ENCODE measurements at regions not wholly inside any gene's neighbourhood (a gene's known extent, or its start where the extent isn't known, plus 50 kb on each side); places are given as distances from the start of the nearest gene placed in this dataset.

DNA sequence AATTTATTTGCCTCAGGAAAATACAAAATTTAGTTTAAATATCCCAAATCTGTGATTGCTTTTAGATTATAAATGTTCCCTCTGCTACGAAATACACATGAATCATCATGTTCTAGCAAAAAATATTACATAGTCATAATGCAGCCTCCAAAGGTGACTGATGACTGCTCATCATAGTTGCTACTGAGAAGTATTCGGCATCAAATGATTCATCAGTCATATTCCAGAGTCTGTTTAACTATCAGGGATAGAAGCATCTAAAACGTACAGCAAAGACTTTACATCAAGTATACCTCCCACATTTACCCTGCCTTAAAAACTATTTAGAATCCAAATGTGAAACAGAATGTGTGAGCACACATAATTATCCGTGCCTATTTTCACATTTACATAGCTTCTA, 626.0 kb downstream of the CDH26 start:
- H2AFZ ChIP-seq (replicated peaks; ENCODE audit: low read length, poor library complexity): no peak overlapping the region
- no CpG with 5 or more reads among the region's 4 CpGs for WGBS, 2 experiments (ENCODE audit: extremely low coverage in 2 of 2, insufficient read length in 1 of 2)
- ChIA-PET POLR2A (ENCODE audit: unreplicated experiment) (no interaction called here), CTCF (no interaction called here)
- in situ Hi-C loops (cut with MboI; ENCODE audit: low sequenced_read_pairs): no loop called here
- H3K27ac ChIP-seq (ENCODE audit: insufficient read depth, low read length): no peak overlapping the region
- H2BK15ac ChIP-seq (ENCODE audit: low read depth, low read length): no peak overlapping the region
- H2AK9ac ChIP-seq (replicated peaks; ENCODE audit: low read depth, low read length, poor library complexity): no peak overlapping the region
- no peaks in the 10 kb centered on the region for H3K79me1 ChIP-seq (ENCODE audit: low read depth in 1 of 2, low read length in 2 of 2)
- no peak overlapping the region for H3K23ac ChIP-seq (ENCODE audit: low read depth, low read length)
- H3K36me3 ChIP-seq (ENCODE audit: control insufficient read depth, insufficient read depth, low read length): no peaks in the 10 kb centered on the region
- H2AK5ac ChIP-seq (ENCODE audit: low read depth, low read length): no peak overlapping the region
- TF ChIP-seq BHLHE40 (IDR thresholded peaks at IDR 0.05; ENCODE audit: low read depth, low read length) (no peak), CHD1 (IDR thresholded peaks at IDR 0.05; ENCODE audit: low read depth, low read length) (no peak), NFE2L2 (IDR thresholded peaks at IDR 0.05; ENCODE audit: low read depth, low read length) (no peak), RAD21 (IDR thresholded peaks at IDR 0.05; ENCODE audit: low read length) (no peak), RFX5 (IDR thresholded peaks at IDR 0.05; ENCODE audit: low read depth, low read length) (no peak), MAFK (IDR thresholded peaks at IDR 0.05; ENCODE audit: low read depth, low read length) (no peak)
- no peaks in the 10 kb centered on the region for H3K4me1 ChIP-seq (ENCODE audit: control insufficient read depth, insufficient read depth, low read length)
- peaks cover 8% of the 10 kb centered on the region; the same call in 1 of the 2 replicates for H3K9me3 ChIP-seq (ENCODE audit: control insufficient read depth, insufficient read depth, low read length)
- no peak overlapping the region for H3K9ac ChIP-seq (ENCODE audit: low read depth, low read length)
- no TSS peak for BruUV-seq (replicated peaks)
- H2BK5ac ChIP-seq (ENCODE audit: low read depth, low read length, poor library complexity, severe bottlenecking): no peak overlapping the region
- no peak overlapping the region for H3K4ac ChIP-seq (ENCODE audit: low read depth, low read length)
- dilution Hi-C loops (cut with HindIII; ENCODE audit: low sequenced_read_pairs, unreplicated experiment): no loop called here
- H4K8ac ChIP-seq (ENCODE audit: low read depth in 2 of 2, low read length in 2 of 2): no peak overlapping the region
- H4K5ac ChIP-seq (ENCODE audit: low read depth, low read length): no peak overlapping the region
- H3K27me3 ChIP-seq (ENCODE audit: control insufficient read depth, insufficient read depth, low read length): no peaks in the 10 kb centered on the region
- no peaks in the 10 kb centered on the region for H3K9me1 ChIP-seq (ENCODE audit: insufficient read depth, low read length)
- H4K20me1 ChIP-seq (ENCODE audit: insufficient read depth, low read length): no peaks in the 10 kb centered on the region
- ATAC-seq (ENCODE audit: low read depth) (no peak), DNase-seq (no peak)
- intact Hi-C loops (cut with micrococcal nuclease): no loop called here
- H4K91ac ChIP-seq (ENCODE audit: insufficient read depth, low read depth, low read length): no peak overlapping the region
- H3K14ac ChIP-seq (replicated peaks; ENCODE audit: low read depth, low read length): no peak overlapping the region
- H3K18ac ChIP-seq (ENCODE audit: low read depth, low read length): no peak overlapping the region
- no peak overlapping the region for H3K4me2 ChIP-seq (ENCODE audit: low read depth, low read length)
- no peak overlapping the region for H2BK20ac ChIP-seq (ENCODE audit: low read depth, low read length)
- no peak overlapping the region for H3K56ac ChIP-seq (ENCODE audit: extremely low read depth, insufficient read depth, low read length)
- no peak overlapping the region for H3K4me3 ChIP-seq (ENCODE audit: insufficient read depth, low read depth, low read length)
- H2BK120ac ChIP-seq (ENCODE audit: low read depth, low read length): no peak overlapping the region
